SW 1271 (cell line): ENCODE measurements at regions not wholly inside any gene's neighbourhood (a gene's known extent, or its start where the extent isn't known, plus 50 kb on each side); places are given as distances from the start of the nearest gene placed in this dataset.

ENCODE experiments used
- DNase-seq, 2 experiments: peaks; one replicate each; lab custom pipeline; 2025; lab: John Stamatoyannopoulos, UW

- peak in 1 of 2 experiments; percentile 8 for DNase-seq
Measured at GRCh38 chr3:124409650-124410275, 320.5 kb upstream of the UMPS start.

DNA sequence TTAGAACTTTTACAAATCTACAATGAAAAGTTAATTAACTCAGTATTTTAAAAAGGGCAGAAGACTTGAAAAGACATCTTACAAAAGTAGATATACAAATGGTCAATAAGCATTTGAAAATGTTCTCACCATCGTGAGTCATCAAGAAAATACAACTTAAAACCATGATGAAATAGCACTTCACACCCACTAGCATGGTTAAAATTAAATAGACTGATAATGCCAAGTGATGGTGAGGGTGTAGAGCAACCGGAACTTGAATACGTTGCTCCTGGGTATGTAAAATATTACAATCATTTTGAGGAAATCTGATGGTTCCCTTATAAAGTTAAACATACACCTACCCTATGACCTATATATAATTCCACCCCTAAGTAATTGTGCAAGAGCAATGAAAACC is 319.8 kb upstream of the UMPS start:
- DNase-seq = no peak

DNA sequence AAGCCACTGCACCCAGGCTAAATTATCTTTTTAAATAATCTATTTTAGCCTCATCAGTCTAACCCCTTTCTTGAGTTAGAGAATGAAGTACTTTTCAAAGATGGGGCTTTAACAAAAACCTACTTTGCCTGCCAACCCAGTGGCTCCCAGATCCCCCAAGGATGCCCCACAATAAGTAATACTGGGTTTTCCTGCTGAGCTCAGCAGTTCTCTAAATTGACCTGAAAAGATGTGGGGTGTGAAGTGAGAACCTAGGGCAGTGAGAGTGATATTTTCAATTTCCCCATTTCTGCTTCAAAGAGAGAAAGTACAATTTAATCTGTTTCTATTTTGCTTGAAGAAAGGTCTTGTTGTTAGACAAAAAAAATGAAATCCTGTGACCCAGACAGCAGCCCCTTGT is 318.5 kb upstream of the UMPS start:
- no peak for DNase-seq

- no peak for DNase-seq
Measured at GRCh38 chr3:124412644-124413043, 317.6 kb upstream of the UMPS start.

- DNase-seq = no peak
Measured at GRCh38 chr3:124413393-124413792, 316.9 kb upstream of the UMPS start.

DNA sequence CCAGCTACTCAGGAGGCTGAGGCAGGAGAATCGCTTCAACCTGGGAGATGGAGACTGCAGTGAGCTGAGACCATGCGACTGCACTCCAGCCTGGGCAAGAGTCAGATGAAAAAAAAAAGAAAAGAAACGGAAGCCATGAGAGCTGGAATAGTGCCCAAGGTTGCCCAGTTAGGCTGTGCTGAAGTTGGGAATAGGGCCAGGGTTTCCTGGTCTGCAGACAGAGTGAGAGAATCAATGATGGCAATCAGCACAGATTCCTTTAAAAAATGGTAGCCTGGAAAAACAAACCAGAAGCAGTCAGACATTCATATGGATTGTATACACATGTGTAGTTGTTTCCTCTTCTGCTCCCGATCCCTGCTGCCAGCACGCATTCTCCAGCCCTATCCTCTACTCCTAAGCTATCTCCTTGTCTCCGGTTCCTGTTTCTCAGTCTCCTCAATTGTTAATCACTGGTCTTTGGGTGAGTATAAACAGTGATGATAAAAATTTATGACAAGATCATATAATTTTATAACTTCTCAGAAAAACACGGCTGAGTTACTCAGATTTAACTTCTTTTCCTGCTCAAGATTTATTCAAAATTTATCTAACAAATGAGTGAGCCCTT is 316.2 kb upstream of the UMPS start:
- DNase-seq = no peak

GRCh38 chr3:124415446-124415960 is 314.7 kb upstream of the UMPS start:
- DNase-seq = no peak

GRCh38 chr3:124419303-124419702 is 310.9 kb upstream of the UMPS start:
- no peak for DNase-seq

GRCh38 chr3:124420392-124420791 is 309.9 kb upstream of the UMPS start:
- no peak for DNase-seq

DNA sequence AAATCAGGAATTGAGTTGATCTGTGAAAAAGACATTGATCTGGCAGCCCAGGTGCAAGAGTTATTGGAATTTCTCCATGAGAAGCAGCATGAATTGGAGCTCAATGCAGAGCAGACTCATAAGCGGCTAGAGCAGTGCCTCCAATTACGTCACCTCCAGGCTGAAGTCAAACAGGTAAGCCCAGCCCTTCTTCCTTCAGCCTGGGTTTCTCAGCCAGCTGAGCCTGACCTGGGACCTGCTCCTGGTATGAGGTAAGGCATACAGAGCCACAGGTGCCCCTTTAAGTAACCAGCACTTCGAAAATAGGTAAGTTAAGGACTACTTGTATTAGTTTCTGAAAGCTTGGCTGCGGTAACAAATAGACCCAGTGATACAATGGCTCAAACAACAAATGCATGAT is 307.4 kb upstream of the UMPS start:
- DNase-seq = no peak

- no peak for DNase-seq
Measured at GRCh38 chr3:124424396-124424795, 305.9 kb upstream of the UMPS start.

DNA sequence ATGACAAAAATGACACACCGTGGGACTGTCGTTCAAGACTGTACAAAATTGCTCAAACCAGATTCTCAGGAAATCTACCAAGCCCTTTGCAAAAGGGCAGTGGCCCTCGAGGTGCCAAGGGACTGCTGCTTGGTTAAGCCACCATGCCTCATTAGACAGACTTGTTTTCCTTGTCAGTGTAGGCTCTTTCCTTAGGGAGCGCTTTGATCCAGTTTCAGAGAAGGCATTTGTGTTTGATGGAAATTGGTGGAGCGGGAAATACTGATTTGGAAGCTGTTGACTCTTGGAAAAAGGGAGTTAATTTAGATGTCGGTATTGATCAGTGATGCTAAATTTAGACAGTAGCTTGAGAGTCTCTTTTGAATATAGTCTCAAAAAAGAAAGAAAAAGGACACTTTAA is 304.3 kb upstream of the UMPS start:
- no peak for DNase-seq

GRCh38 chr3:124428372-124429128 is 301.7 kb upstream of the UMPS start:
- DNase-seq = no peak

GRCh38 chr3:124429129-124429815 is 301.0 kb upstream of the UMPS start:
- peak in 1 of 2 experiments; percentile 41 for DNase-seq

GRCh38 chr3:124431331-124431994 is 298.8 kb upstream of the UMPS start:
- DNase-seq = no peak

DNA sequence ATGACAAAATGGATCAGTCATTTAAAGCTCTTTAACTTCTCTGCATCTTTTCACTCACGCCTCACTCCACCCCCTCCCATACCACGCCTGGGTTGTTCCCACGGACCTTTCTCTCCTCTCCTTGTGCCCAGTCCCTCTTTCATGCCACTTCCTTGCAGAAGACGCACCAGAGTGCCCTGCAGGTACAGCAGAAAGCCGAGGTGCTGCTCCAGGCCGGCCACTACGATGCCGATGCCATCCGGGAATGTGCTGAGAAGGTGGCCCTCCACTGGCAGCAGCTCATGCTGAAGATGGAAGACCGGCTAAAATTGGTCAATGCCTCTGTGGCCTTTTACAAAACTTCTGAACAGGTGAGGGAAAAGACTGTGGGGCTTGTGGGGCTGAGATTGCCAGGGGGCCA is 296.1 kb upstream of the UMPS start:
- no peak for DNase-seq

GRCh38 chr3:124435467-124435866 is 294.8 kb upstream of the UMPS start:
- DNase-seq = no peak

GRCh38 chr3:124438813-124439212 is 291.4 kb upstream of the UMPS start:
- DNase-seq = no peak

DNA sequence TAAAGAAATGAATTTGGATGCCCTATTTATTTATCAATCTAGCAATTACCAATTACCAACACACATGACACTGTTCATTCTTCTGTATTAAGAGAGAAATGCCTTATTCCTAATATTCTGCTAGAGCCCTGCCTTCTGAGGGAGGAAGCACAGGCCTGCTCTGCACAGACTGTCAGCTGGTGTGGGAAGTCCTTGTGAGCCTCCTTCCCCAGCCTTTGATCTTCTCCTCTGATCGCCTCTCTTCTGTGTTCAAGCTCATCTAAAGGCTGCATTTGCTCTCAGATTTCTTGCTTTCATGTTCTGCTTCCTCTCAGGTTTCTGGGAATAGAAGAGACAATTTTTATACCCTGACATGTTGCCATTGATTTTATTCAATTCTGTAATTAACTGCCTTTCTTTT is 290.6 kb upstream of the UMPS start:
- no peak for DNase-seq

GRCh38 chr3:124441766-124442165 is 288.5 kb upstream of the UMPS start:
- DNase-seq = no peak

- no peak for DNase-seq
Measured at GRCh38 chr3:124442463-124442862, 287.8 kb upstream of the UMPS start.

- no peak for DNase-seq
Measured at GRCh38 chr3:124443446-124443845, 286.8 kb upstream of the UMPS start.
